NT2/D1 (cell line): ENCODE measurements at regions not wholly inside any gene's neighbourhood (a gene's known extent, or its start where the extent isn't known, plus 50 kb on each side); places are given as distances from the start of the nearest gene placed in this dataset.

Experiments
- SUZ12 ChIP-seq: IDR thresholded peaks from 2 replicates; pipeline ENCODE4 v1.6.1; 2011; ENCODE audit not compliant: insufficient read length, insufficient read depth; ENCODE audit errors: extremely low read depth
- YY1 ChIP-seq: IDR thresholded peaks from 2 replicates; pipeline ENCODE4 v1.6.1; 2011; ENCODE audit not compliant: insufficient read length, insufficient read depth

DNA sequence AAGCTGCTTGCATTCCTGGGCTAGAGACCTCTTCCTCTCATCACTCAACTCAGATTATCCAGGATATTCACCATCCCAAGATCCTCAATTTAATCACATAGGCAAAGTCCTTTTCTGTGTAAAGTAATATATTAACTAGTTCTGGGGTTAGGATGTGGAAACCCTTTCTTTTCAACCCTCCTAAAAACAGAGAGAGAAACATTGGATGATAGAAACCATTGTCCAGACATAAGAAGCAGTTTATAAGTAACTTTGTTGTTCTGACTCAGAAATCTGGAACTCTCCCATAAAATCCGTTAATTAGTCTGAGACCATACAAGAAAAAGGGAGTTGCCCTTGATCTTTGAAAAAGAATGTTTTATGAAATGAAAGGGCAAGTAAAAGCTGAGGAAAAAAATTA lies 817.1 kb upstream of the CDH9 start:
- TF ChIP-seq SUZ12 (no peak), YY1 (no peak)
